ENCODE measurements at regions not wholly inside any gene's neighbourhood (a gene's known extent, or its start where the extent isn't known, plus 50 kb on each side); places are given as distances from the start of the nearest gene placed in this dataset.
A peak's percentile ranks its signal among the peaks of the same experiment; 100 is the strongest.

DNA sequence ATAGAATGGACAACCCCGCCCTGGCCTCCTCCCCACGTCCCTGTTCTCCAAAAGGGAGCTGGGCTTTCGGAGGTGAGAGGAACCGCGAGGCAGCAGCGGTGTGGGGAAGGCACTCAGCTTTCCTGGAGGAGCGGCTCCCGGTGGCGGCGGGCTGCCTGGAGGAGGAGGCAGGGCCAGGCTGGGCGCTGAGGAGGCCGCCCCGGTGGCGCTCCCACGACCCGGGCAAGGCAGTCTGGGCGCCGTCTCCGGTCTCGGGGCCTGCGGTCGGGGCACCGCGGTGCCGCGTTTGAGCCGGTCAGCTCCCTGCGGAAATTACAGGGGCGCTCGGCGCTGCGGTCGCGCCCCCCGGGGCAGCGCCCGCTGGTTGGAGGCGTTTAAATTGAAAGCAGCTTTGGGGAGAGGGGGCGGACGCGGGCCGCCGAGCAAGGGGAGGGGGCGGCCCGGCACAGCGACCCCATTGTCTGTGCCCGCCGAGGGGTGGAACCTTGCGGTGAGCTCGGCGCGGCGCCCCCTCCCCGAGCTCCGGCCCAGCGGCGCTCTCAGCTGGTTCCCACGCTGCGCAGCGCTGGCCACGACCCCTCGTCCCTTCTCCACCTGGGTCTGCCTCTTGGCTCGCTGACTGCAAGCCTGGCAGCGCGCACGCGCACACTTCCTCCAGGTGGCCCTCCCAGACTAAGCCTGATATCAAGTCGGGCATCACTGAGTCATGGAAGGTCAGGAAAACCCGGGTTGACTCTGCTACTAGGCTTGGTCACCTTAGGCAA is 58.7 kb upstream of the DLX4 start:
- Histone ChIP-seq H3K27me3 (ENCODE audit: control insufficient read depth in 1 of 2, insufficient read depth in 2 of 2, low read length in 2 of 2) (peaks cover 74 to 82% of the 10 kb centered on the region in 2 donors), H3K4me3 (ENCODE audit: low read length in 2 of 2) (peak overlapping the region in 1 of 2 donors; percentile 47), H3K36me3 (ENCODE audit: control insufficient read depth in 2 of 2, insufficient read depth in 2 of 2, low read length in 2 of 2) (no peaks in the 10 kb centered on the region), H3K9me3 (ENCODE audit: control insufficient read depth in 2 of 2, low read length in 2 of 2) (no peaks in the 10 kb centered on the region), H3K27ac (ENCODE audit: low read length) (no peak overlapping the region), H3K9ac (ENCODE audit: low read length in 2 of 2) (no peak overlapping the region), H3K4me1 (ENCODE audit: control insufficient read depth, insufficient read depth, low read length) (peaks cover 7% of the 10 kb centered on the region)

DNA sequence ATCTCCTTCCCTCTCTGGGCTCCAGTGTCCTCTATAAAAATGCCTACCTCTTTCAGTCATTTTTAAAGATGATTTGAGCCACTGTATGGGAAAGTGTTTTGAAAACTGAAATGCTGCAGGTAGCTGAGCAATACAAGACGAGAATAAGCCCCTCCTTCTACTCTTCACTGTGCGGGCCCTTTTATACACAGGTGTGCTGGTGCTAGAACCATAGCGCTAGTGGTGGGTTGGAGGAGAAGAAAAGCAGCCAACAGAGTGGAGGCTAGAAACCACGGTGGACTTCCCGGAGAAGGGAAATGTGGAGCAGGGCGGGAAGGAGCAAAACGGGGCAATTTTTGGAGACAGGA is 58.2 kb upstream of the DLX4 start:
- H3K27ac ChIP-seq (ENCODE audit: low read length) = no peak overlapping the region
- H3K4me1 ChIP-seq (ENCODE audit: control insufficient read depth, insufficient read depth, low read length) = peaks cover 7% of the 10 kb centered on the region
- no peak overlapping the region for H3K9ac ChIP-seq (ENCODE audit: low read length in 2 of 2)
- H3K4me3 ChIP-seq (ENCODE audit: low read length in 2 of 2) = no peak overlapping the region
- no peaks in the 10 kb centered on the region for H3K9me3 ChIP-seq (ENCODE audit: control insufficient read depth in 2 of 2, low read length in 2 of 2)
- no peaks in the 10 kb centered on the region for H3K36me3 ChIP-seq (ENCODE audit: control insufficient read depth in 2 of 2, insufficient read depth in 2 of 2, low read length in 2 of 2)
- H3K27me3 ChIP-seq (ENCODE audit: control insufficient read depth in 1 of 2, insufficient read depth in 2 of 2, low read length in 2 of 2) = peaks cover 74 to 83% of the 10 kb centered on the region in 2 donors

DNA sequence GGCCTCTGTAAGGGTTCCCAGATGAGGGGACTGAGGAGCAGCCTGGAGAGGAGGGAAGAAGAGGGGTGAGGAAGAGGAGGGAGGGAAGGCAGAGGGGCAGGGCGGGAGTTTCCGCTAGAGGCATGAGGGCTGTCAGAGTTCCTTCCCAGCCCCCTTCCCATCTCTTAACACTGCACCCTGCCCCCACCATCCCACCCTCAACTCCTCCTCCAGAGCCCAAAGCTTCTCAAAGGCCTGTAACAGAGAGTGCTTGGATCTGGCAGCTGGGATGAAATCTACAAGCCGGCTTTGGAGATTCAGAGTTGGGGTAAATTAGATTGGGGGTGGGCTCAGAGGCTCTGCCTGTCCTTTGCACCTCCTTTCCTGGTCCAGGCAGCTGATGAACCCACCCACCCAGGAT is 57.3 kb upstream of the DLX4 start:
- no peaks in the 10 kb centered on the region for H3K36me3 ChIP-seq (ENCODE audit: control insufficient read depth in 2 of 2, insufficient read depth in 2 of 2, low read length in 2 of 2)

DNA sequence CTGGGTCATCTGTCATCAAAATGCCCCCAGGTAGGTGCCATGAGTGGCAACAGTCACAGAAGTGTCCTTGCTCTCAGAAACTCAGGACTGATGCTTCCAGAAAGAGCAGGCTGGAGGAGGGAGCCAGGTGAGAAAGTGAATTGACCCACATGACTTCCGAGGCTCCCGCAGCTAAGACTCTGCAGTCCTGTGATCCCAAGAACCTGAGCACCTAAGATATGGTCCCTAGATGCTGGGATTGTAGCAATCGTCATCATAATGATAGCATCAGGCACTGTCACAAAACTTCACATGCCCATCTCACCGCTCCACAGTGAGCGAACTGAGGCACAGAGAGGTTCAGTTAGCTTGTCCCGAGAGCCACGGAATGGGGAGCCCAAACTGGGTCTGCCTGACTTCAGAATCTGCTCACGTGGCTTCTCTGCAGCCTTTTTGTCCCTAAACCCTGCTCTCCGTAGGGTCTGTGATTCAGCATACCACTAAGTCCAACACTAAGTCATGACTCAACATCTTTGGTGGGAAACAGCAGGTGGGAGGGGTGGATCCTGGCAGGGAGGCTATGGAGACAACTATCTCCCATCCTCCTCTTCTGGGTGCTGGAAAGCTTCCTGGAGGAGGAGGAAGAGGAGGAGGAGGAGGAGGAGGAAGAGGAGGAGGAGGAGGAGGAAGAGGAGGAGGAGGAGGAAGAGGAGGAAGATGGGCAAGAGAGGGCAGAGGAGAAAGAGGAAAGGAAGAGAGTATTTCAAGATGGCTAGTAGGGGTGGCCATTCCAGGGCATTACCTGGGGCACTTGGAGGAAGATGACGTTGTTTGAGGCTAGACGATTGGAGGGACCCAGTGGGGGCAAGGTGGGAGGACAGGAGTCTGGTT is 55.5 kb upstream of the DLX4 start:
- Histone ChIP-seq H3K27me3 (ENCODE audit: control insufficient read depth in 1 of 2, insufficient read depth in 2 of 2, low read length in 2 of 2) (peaks cover 62 to 64% of the 10 kb centered on the region in 2 donors), H3K9me3 (ENCODE audit: control insufficient read depth in 2 of 2, low read length in 2 of 2) (no peaks in the 10 kb centered on the region), H3K4me1 (ENCODE audit: control insufficient read depth, insufficient read depth, low read length) (peaks cover 7% of the 10 kb centered on the region), H3K36me3 (ENCODE audit: control insufficient read depth in 2 of 2, insufficient read depth in 2 of 2, low read length in 2 of 2) (no peaks in the 10 kb centered on the region), H3K27ac (ENCODE audit: low read length) (no peak overlapping the region), H3K4me3 (ENCODE audit: low read length in 2 of 2) (no peak overlapping the region), H3K9ac (ENCODE audit: low read length in 2 of 2) (no peak overlapping the region)

More for the DNA sequence above, 57.3 kb upstream of the DLX4 start:
- H3K27ac ChIP-seq (ENCODE audit: low read length) = no peak overlapping the region
- H3K9ac ChIP-seq (ENCODE audit: low read length in 2 of 2) = no peak overlapping the region
- peaks cover 77 to 79% of the 10 kb centered on the region in 2 donors for H3K27me3 ChIP-seq (ENCODE audit: control insufficient read depth in 1 of 2, insufficient read depth in 2 of 2, low read length in 2 of 2)
- no peak overlapping the region for H3K4me3 ChIP-seq (ENCODE audit: low read length in 2 of 2)
- no peaks in the 10 kb centered on the region for H3K9me3 ChIP-seq (ENCODE audit: control insufficient read depth in 2 of 2, low read length in 2 of 2)
- H3K4me1 ChIP-seq (ENCODE audit: control insufficient read depth, insufficient read depth, low read length) = peaks cover 7% of the 10 kb centered on the region

DNA sequence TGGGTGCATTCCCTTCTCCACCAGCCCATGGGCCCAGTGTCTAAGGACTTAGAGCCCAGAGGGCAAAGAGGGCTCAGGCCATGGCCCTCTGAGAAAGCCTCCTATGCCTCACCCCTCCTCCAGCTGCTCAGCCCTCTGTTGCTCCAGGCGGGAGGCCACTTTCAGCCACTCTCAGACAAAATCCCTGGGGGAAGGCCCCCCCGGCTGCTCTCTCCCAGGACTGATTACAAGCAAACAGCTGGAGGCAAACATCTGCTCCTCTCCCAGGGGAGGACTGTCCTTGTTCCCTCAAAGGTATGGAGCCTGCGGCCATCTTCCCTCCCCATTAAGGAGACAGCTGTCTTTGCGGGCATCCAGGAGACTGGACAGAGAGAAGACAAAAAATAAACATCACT is 54.9 kb upstream of the DLX4 start:
- Histone ChIP-seq H3K4me3 (ENCODE audit: low read length in 2 of 2) (no peak overlapping the region), H3K27ac (ENCODE audit: low read length) (no peak overlapping the region), H3K27me3 (ENCODE audit: control insufficient read depth in 1 of 2, insufficient read depth in 2 of 2, low read length in 2 of 2) (peaks cover 56 to 58% of the 10 kb centered on the region in 2 donors), H3K9ac (ENCODE audit: low read length in 2 of 2) (no peak overlapping the region), H3K9me3 (ENCODE audit: control insufficient read depth in 2 of 2, low read length in 2 of 2) (no peaks in the 10 kb centered on the region), H3K4me1 (ENCODE audit: control insufficient read depth, insufficient read depth, low read length) (peaks cover 7% of the 10 kb centered on the region), H3K36me3 (ENCODE audit: control insufficient read depth in 2 of 2, insufficient read depth in 2 of 2, low read length in 2 of 2) (no peaks in the 10 kb centered on the region)

DNA sequence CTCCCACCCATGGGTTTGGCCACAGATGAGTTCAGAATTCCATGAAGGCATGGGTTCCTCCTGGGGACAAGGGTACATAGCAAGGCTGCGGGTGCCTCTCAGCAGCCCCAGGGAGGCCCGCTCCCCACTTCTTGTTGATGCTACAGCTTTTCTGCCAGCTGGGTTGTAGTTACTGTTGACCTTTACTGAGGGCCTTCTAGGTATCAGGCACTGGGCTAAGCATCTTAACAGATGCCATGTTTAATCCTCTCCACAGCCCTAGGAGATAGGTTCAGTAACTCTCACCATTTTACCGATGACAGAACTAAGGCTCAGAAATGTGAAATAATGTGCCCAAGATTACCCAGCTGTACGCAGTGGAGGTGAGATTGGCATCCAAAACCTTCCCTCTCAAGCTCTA is 54.3 kb upstream of the DLX4 start:
- Histone ChIP-seq H3K27me3 (ENCODE audit: control insufficient read depth in 1 of 2, insufficient read depth in 2 of 2, low read length in 2 of 2) (peaks cover 50 to 53% of the 10 kb centered on the region in 2 donors), H3K36me3 (ENCODE audit: control insufficient read depth in 2 of 2, insufficient read depth in 2 of 2, low read length in 2 of 2) (no peaks in the 10 kb centered on the region)

DNA sequence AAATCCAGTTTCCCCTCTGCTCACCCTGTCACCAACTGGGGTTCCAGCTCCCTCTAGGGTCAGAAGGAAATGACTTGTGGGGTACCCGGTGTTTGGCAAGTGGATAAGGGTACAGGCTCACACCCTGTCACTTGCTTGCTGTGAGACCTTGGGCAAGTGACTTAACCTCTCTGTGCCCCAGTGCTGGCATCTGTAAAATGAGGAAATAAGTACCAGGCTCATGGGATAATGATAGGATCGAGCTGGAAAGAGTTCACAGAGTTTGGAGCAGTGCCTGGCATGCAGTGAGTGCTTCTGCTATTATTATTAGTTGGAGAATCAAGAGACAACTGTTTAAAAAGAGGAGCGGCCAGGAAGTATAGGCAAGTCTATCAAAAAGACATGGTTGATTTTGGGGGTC is 53.7 kb upstream of the DLX4 start:
- Histone ChIP-seq H3K4me1 (ENCODE audit: control insufficient read depth, insufficient read depth, low read length) (peaks cover 4% of the 10 kb centered on the region), H3K27me3 (ENCODE audit: control insufficient read depth in 1 of 2, insufficient read depth in 2 of 2, low read length in 2 of 2) (peaks cover 44 to 49% of the 10 kb centered on the region in 2 donors), H3K9ac (ENCODE audit: low read length in 2 of 2) (no peak overlapping the region), H3K4me3 (ENCODE audit: low read length in 2 of 2) (no peak overlapping the region), H3K27ac (ENCODE audit: low read length) (no peak overlapping the region), H3K9me3 (ENCODE audit: control insufficient read depth in 2 of 2, low read length in 2 of 2) (no peaks in the 10 kb centered on the region), H3K36me3 (ENCODE audit: control insufficient read depth in 2 of 2, insufficient read depth in 2 of 2, low read length in 2 of 2) (no peaks in the 10 kb centered on the region)

More for the DNA sequence above, 54.3 kb upstream of the DLX4 start:
- no peak overlapping the region for H3K4me3 ChIP-seq (ENCODE audit: low read length in 2 of 2)
- H3K9me3 ChIP-seq (ENCODE audit: control insufficient read depth in 2 of 2, low read length in 2 of 2) = no peaks in the 10 kb centered on the region
- no peak overlapping the region for H3K27ac ChIP-seq (ENCODE audit: low read length)
- H3K9ac ChIP-seq (ENCODE audit: low read length in 2 of 2) = no peak overlapping the region
- peaks cover 7% of the 10 kb centered on the region for H3K4me1 ChIP-seq (ENCODE audit: control insufficient read depth, insufficient read depth, low read length)

DNA sequence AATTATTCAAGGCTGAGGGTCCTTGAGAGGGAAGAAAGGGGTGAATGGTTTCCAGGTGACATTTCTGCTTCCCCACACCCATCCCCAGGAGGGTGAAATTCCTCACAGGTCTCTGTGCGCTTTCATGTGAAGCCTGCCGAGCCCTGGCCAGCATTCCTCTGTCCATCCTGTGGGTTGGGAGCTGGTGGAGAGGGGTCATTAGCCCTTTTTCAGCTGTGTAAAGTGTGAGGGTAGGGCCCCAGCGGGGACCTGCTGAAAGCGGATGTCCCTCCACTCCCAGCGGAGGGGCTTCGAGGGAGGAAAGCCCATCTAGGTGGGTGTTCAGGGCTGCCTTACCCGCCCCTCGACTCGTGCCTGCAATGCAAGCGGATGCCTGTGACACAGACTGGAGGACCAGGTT is 53.3 kb upstream of the DLX4 start:
- peaks cover 40 to 46% of the 10 kb centered on the region in 2 donors for H3K27me3 ChIP-seq (ENCODE audit: control insufficient read depth in 1 of 2, insufficient read depth in 2 of 2, low read length in 2 of 2)
- no peak overlapping the region for H3K27ac ChIP-seq (ENCODE audit: low read length)
- H3K9ac ChIP-seq (ENCODE audit: low read length in 2 of 2) = no peak overlapping the region
- H3K4me3 ChIP-seq (ENCODE audit: low read length in 2 of 2) = no peak overlapping the region
- no peaks in the 10 kb centered on the region for H3K9me3 ChIP-seq (ENCODE audit: control insufficient read depth in 2 of 2, low read length in 2 of 2)
- H3K36me3 ChIP-seq (ENCODE audit: control insufficient read depth in 2 of 2, insufficient read depth in 2 of 2, low read length in 2 of 2) = no peaks in the 10 kb centered on the region
- H3K4me1 ChIP-seq (ENCODE audit: control insufficient read depth, insufficient read depth, low read length) = peaks cover under 1% of the 10 kb centered on the region

DNA sequence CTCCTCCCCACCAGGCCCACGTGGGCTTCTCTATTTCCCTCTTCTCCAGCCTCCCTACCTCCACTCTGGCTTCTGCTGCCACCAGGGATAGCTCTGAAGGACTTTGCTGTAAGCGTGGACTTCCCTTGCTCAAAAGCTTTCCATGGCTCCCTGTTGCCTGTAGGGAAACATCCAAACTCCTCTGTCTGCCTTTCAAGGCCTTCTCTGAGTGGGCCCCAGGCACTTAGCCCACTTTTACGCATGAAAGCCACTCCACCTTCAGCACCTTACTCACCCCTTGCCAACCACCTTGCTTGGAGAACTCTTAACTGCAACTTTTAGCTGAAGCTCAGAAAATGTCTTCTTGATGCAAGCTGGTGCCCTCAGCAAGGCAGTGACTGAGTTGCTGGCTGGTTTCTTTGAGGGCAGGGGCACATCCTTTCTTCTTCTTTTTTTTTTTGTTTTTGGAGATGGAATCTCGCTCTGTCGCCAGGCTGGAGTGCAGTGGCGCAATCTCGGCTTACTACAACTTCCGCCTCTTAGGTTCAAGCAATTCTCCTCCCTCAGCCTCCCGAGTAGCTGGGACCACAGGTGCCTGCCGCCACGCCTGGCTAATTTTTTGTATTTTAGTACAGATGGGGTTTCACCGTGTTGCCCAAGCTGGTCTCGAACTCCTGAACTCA is 52.0 kb upstream of the DLX4 start:
- Histone ChIP-seq H3K36me3 (ENCODE audit: control insufficient read depth in 2 of 2, insufficient read depth in 2 of 2, low read length in 2 of 2) (no peaks in the 10 kb centered on the region), H3K4me3 (ENCODE audit: low read length in 2 of 2) (no peak overlapping the region), H3K4me1 (ENCODE audit: control insufficient read depth, insufficient read depth, low read length) (no peaks in the 10 kb centered on the region), H3K27me3 (ENCODE audit: control insufficient read depth in 1 of 2, insufficient read depth in 2 of 2, low read length in 2 of 2) (peaks cover 27 to 34% of the 10 kb centered on the region in 2 donors), H3K9me3 (ENCODE audit: control insufficient read depth in 2 of 2, low read length in 2 of 2) (no peaks in the 10 kb centered on the region), H3K27ac (ENCODE audit: low read length) (no peak overlapping the region), H3K9ac (ENCODE audit: low read length in 2 of 2) (no peak overlapping the region)

DNA sequence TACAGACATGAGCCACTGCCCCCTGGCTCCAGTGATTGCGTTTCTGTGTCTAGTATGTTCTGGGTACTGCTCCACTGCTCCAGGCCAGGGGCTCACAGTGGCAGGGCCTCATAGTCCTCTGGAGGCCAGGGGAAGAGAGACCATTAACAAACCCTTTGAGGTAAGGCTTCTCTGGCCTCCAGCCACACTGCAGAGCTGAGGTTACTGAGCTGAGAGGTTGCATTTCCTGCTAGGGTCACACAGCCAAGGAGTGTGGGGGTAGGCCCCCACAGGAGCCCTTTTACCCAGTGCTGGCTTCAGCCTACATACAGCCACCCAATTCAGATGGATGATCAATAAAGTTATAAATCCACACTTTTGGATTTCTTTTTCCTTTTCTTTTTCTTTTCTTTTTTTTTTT is 50.4 kb upstream of the DLX4 start:
- Histone ChIP-seq H3K27me3 (ENCODE audit: control insufficient read depth in 1 of 2, insufficient read depth in 2 of 2, low read length in 2 of 2) (peaks cover 14 to 24% of the 10 kb centered on the region in 2 donors), H3K36me3 (ENCODE audit: control insufficient read depth in 2 of 2, insufficient read depth in 2 of 2, low read length in 2 of 2) (no peaks in the 10 kb centered on the region), H3K9ac (ENCODE audit: low read length in 2 of 2) (no peak overlapping the region), H3K9me3 (ENCODE audit: control insufficient read depth in 2 of 2, low read length in 2 of 2) (no peaks in the 10 kb centered on the region), H3K4me3 (ENCODE audit: low read length in 2 of 2) (no peak overlapping the region), H3K27ac (ENCODE audit: low read length) (no peak overlapping the region), H3K4me1 (ENCODE audit: control insufficient read depth, insufficient read depth, low read length) (no peaks in the 10 kb centered on the region)

All from stomach smooth muscle (tissue), 2 donors.